HFF-Myc (cell line): ENCODE measurements at regions not wholly inside any gene's neighbourhood (a gene's known extent, or its start where the extent isn't known, plus 50 kb on each side); places are given as distances from the start of the nearest gene placed in this dataset.

Experiments
- DNase-seq: peaks from one replicate; pipeline ENCODE4 v3.0.0-alpha.2; 2011; ENCODE audit warnings: low read depth; ENCODE audit errors: extremely low read depth
- H3K4me3 ChIP-seq: replicated peaks from 2 replicates; pipeline ENCODE4 v1.5.1; 2011; ENCODE audit warnings: low read depth, mild to moderate bottlenecking, control low read depth, low read length
- CTCF ChIP-seq: IDR thresholded peaks from 2 replicates; pipeline ENCODE4 v1.5.1; 2012; ENCODE audit warnings: mild to moderate bottlenecking, low read depth, low read length, control low read depth; ENCODE audit errors: missing control alignments

- TF ChIP-seq CTCF = no peak
- no peak for DNase-seq
Measured at GRCh38 chr12:23113781-23114180, 488.8 kb downstream of the ETNK1 start.

DNA sequence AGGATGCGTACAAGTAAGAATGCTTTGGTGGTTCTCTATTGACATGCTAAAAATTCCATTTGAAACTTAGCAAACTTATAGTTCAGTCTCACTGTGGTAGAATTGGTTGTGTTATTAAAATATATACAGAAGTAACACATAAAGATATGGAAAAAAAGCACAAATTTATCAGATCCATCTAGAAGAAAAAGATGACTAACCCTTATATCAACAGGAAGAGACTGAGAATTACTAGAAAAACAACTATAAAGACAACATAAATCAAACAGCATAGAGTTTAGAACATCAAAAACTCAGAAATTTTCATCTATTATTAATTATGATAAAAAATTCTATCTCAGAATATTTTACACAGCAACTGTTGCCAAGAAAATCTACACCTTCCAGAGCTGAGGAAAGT lies 491.0 kb downstream of the ETNK1 start:
- no peak for TF ChIP-seq CTCF
- H3K4me3 ChIP-seq = no peak overlapping the region
- no peak for DNase-seq

More at GRCh38 chr12:23113781-23114180, 488.8 kb downstream of the ETNK1 start:
- no peak overlapping the region for H3K4me3 ChIP-seq

- no peak for DNase-seq
- no peak overlapping the region for H3K4me3 ChIP-seq
- no peak for TF ChIP-seq CTCF
Measured at GRCh38 chr12:23126794-23127193, 501.8 kb downstream of the ETNK1 start.

- TF ChIP-seq CTCF = no peak
- DNase-seq = no peak
- H3K4me3 ChIP-seq = no peak overlapping the region
Measured at GRCh38 chr12:23127701-23128100, 502.7 kb downstream of the ETNK1 start.

DNA sequence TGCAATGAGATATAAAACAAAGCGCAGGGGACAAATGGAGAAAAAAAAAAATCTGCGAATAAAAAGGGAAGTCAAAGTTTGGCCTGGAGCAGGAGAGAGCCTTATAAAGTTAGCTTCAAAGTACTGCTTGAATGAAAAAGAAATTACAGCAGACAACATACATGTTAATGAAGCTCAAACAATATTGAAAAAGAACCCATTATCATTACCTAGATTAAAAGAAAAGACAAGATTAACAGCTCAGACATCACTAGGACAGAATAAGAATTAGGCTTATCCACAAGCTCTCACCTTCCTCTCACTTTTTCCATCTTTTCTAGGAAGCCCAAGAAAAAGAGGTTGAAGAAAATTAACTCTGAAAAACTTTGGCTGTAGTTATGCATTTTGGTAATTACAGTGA lies 503.5 kb downstream of the ETNK1 start:
- no peak for TF ChIP-seq CTCF
- no peak overlapping the region for H3K4me3 ChIP-seq
- DNase-seq = no peak

GRCh38 chr12:23132357-23132756 lies 507.4 kb downstream of the ETNK1 start:
- no peak for DNase-seq
- TF ChIP-seq CTCF = no peak
- H3K4me3 ChIP-seq = no peak overlapping the region

GRCh38 chr12:23133471-23133870 lies 508.5 kb downstream of the ETNK1 start:
- TF ChIP-seq CTCF = no peak
- DNase-seq = no peak
- no peak overlapping the region for H3K4me3 ChIP-seq
